Lower lobe of right lung (tissue), 2 donors: ENCODE measurements at regions not wholly inside any gene's neighbourhood (a gene's known extent, or its start where the extent isn't known, plus 50 kb on each side); places are given as distances from the start of the nearest gene placed in this dataset.

Experiments
- ATAC-seq, 2 donors: fragments of 200-7000 bp; cut with Tn5 transposase; one replicate each; pipeline ENCODE4 v1.9.1; 2020 to 2022; ENCODE audit warnings: mild to moderate bottlenecking in 2 of 2, moderate library complexity in 2 of 2
- DNase-seq: peaks from one replicate; pipeline ENCODE4 v3.0.0-alpha.2; 2020
- H3K27ac ChIP-seq: fragments of 200-600 bp; one replicate; pipeline ENCODE4 v1.8.0; 2022
- H3K27me3 ChIP-seq: fragments of 200-600 bp; one replicate; pipeline ENCODE4 v1.8.0; 2022; ENCODE audit warnings: low read depth
- H3K36me3 ChIP-seq: fragments of 200-600 bp; one replicate; pipeline ENCODE4 v1.8.0; 2022; ENCODE audit warnings: mild to moderate bottlenecking
- H3K4me1 ChIP-seq: fragments of 200-600 bp; one replicate; pipeline ENCODE4 v1.8.0; 2022
- H3K4me3 ChIP-seq: fragments of 200-600 bp; one replicate; pipeline ENCODE4 v1.8.0; 2022; ENCODE audit warnings: mild to moderate bottlenecking
- H3K9me3 ChIP-seq: fragments of 200-600 bp; one replicate; pipeline ENCODE4 v1.8.0; 2022
- intact Hi-C: fragments of 100-400 bp; cut with DNase I; formaldehyde crosslinking; loops from one replicate; pipeline ENCODE4 v1.11.0; 2022
- TF ChIP-seq, protein P1 (sequence below): fragments of 200-600 bp; IDR thresholded peaks from one replicate; pipeline ENCODE4 v1.8.0; 2022; ENCODE audit warnings: antibody characterized with exemption, mild to moderate bottlenecking
- donor health status: DM: no; HTN: yes; CAD: no; lungs with severe emphysema.

DNA sequence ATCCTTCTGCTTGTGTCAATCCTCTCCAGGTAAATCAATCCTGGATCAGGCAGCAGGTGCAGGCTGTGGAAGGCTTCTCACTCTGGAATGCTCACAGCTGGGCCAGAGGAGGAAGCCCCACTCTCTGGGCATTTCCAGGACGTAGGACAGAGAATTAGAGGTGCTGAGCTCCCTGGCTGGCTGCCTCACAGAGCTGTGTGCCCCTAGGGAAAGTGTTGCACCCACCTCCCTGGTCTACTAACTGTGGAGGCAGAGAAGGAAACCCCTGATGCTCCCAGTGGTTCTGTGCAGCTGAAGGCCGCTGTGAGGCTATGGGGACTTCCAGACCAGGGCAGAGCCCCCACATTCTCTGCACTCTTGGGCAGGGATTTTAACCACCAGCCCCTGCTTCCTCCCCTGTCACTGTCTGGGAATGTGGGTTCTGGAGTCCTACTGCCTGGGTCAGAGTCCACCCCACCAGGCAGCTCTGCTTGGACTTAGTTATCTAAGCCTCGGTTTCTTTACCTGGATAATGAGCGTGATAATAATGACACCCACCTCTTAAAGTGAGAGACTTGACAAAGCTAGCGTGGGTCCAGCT lies 73.5 kb upstream of the EEPD1 start:
- Histone ChIP-seq H3K27me3 (no peaks in the 10 kb centered on the region), H3K36me3 (no peaks in the 10 kb centered on the region), H3K4me3 (no peak overlapping the region), H3K9me3 (no peaks in the 10 kb centered on the region), H3K27ac (no peak overlapping the region), H3K4me1 (no peaks in the 10 kb centered on the region)
- DNase-seq, result no peak
- ATAC-seq, result no peak
- TF ChIP-seq, protein P1, sequence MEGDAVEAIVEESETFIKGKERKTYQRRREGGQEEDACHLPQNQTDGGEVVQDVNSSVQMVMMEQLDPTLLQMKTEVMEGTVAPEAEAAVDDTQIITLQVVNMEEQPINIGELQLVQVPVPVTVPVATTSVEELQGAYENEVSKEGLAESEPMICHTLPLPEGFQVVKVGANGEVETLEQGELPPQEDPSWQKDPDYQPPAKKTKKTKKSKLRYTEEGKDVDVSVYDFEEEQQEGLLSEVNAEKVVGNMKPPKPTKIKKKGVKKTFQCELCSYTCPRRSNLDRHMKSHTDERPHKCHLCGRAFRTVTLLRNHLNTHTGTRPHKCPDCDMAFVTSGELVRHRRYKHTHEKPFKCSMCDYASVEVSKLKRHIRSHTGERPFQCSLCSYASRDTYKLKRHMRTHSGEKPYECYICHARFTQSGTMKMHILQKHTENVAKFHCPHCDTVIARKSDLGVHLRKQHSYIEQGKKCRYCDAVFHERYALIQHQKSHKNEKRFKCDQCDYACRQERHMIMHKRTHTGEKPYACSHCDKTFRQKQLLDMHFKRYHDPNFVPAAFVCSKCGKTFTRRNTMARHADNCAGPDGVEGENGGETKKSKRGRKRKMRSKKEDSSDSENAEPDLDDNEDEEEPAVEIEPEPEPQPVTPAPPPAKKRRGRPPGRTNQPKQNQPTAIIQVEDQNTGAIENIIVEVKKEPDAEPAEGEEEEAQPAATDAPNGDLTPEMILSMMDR, result no peak
- intact Hi-C loops, result no loop called here

DNA sequence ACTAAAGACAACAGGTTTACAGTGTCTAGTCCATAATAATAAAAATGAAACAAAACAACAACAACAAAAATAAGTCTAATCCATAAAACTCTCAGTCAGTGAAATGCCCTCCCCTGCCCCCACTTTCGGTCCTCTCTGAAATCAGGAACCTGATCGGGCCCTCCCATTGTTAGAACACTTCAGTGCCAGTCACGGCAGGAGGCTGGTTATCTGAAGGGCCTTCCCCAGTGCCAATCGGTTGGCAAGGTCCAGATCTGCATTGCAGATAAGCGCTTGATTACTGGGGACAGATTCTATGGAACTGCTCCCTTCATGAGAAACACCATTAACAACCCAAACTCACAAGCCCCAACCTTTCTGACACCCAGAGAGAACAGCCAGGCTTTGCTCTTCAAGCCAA lies 72.2 kb upstream of the EEPD1 start:
- TF ChIP-seq, protein P1, result no peak
- no peak overlapping the region for H3K27ac ChIP-seq
- no peaks in the 10 kb centered on the region for H3K4me1 ChIP-seq
- no peaks in the 10 kb centered on the region for H3K36me3 ChIP-seq
- ATAC-seq (no peak), DNase-seq (no peak)
- intact Hi-C loops, result no loop called here
- H3K9me3 ChIP-seq, result no peaks in the 10 kb centered on the region
- no peak overlapping the region for H3K4me3 ChIP-seq
- H3K27me3 ChIP-seq, result no peaks in the 10 kb centered on the region

DNA sequence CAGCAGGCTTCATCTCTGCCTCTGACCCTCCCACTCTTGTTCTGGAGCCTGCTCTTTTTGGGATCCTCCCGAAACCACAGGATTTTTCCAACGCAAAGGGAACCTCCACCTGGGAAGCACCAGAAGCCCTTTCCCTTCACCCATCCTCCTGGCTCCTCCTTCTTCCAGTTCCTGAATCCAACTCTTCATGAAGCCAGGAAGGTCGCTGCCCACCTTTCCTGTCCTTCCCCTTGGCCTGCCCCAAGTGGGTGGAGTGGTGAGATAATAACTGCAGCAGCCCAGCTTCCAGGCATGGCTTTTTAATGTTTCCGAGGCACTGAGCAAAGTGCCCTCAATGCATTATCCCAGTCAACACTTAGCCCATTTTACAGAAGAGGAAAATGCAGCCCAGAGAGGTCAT lies 70.8 kb upstream of the EEPD1 start:
- DNase-seq, result no peak
- no peak overlapping the region for H3K27ac ChIP-seq
- H3K36me3 ChIP-seq, result no peaks in the 10 kb centered on the region
- no peak for ATAC-seq
- H3K4me3 ChIP-seq, result no peak overlapping the region
- intact Hi-C loops, result no loop called here
- H3K4me1 ChIP-seq, result no peaks in the 10 kb centered on the region
- H3K9me3 ChIP-seq, result no peaks in the 10 kb centered on the region
- H3K27me3 ChIP-seq, result no peaks in the 10 kb centered on the region
- TF ChIP-seq, protein P1, result no peak

DNA sequence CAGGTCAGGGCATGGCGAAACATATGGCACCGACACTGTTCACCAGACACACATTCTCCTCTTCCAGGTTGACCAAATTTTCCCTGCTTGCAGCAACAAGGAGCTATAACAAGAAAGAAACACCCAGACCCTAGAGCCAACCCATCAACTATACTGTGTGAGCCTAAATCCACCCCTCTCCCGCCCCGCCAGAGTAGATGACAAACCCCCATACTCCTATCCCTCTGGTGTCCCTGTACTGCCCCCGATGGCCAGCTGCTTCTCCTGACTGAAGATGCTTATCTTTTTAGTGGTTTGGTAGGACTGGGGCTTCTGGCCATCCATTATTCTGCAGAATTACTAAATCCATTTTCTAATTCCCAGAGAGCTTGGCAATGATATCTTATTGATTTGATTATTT lies 70.1 kb upstream of the EEPD1 start:
- Histone ChIP-seq H3K4me3 (no peak overlapping the region), H3K27ac (no peak overlapping the region), H3K27me3 (no peaks in the 10 kb centered on the region), H3K36me3 (no peaks in the 10 kb centered on the region), H3K9me3 (no peaks in the 10 kb centered on the region), H3K4me1 (no peaks in the 10 kb centered on the region)
- intact Hi-C loops, result no loop called here
- ATAC-seq (no peak), DNase-seq (no peak)
- TF ChIP-seq, protein P1, result no peak

DNA sequence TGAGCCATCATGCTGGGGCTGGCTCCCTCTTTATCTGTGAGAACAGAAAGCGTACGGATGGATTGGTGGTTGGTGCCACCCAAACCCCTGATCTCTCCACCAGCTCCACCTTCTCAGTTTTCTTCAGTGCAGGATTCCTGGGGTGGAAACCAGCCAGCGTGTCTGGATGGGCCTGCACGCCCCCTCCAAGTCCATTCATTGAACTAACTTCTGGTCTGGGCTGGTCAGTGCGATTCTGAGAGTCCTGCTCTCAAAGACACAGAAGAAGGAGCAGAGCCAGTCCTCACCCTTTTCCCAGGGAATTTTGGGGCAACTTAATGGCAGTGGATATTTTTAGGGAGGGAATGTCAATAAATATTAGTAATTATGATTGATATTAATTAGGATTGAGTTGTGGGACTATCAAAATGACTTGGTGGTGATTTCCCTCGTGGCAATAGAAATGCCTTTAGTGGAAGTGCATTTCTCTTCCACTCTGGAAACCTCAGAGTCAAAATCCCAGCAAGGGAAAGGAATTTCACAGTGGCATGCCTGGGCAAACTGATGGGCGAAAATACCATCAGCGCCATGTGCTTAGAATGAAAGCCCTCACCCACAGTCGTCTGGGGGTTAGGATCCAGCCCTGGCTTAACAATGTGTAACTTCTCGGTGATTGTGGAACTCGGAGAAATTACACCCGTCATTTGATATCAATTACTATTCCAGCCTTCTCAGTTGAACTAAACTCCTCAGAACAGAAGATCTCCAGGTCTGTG lies 69.3 kb upstream of the EEPD1 start:
- DNase-seq, result no peak
- H3K4me1 ChIP-seq, result no peaks in the 10 kb centered on the region
- ATAC-seq, result no peak
- no peaks in the 10 kb centered on the region for H3K36me3 ChIP-seq
- H3K4me3 ChIP-seq, result no peak overlapping the region
- TF ChIP-seq, protein P1, result no peak
- H3K9me3 ChIP-seq, result no peaks in the 10 kb centered on the region
- H3K27me3 ChIP-seq, result no peaks in the 10 kb centered on the region
- no peak overlapping the region for H3K27ac ChIP-seq
- intact Hi-C loops, result no loop called here
